ENCODE measurements at regions not wholly inside any gene's neighbourhood (a gene's known extent, or its start where the extent isn't known, plus 50 kb on each side); places are given as distances from the start of the nearest gene placed in this dataset.

- Mint-ChIP-seq H3K9me3 (peaks cover 7% of the 10 kb centered on the region), H3K4me3 (no peak overlapping the region)
- no peak for TF ChIP-seq CTCF (IDR thresholded peaks at IDR 0.05)
Observed at GRCh38 chr5:153233933-153234332, 256.5 kb upstream of the GRIA1 start.

GRCh38 chr5:153236319-153236718, 254.2 kb upstream of the GRIA1 start:
- no peak for DNase-seq
- Mint-ChIP-seq H3K9me3 (peaks cover 10% of the 10 kb centered on the region), H3K4me3 (no peak overlapping the region), H3K27me3 (ENCODE audit: insufficient read depth) (no peaks in the 10 kb centered on the region), H3K36me3 (ENCODE audit: low read depth) (no peaks in the 10 kb centered on the region), H3K4me1 (ENCODE audit: low read depth) (no peaks in the 10 kb centered on the region), H3K27ac (no peak overlapping the region)
- no peak for TF ChIP-seq CTCF (IDR thresholded peaks at IDR 0.05)

More at GRCh38 chr5:153233933-153234332, 256.5 kb upstream of the GRIA1 start:
- no peak for DNase-seq
- Mint-ChIP-seq H3K27ac (no peak overlapping the region), H3K36me3 (ENCODE audit: low read depth) (no peaks in the 10 kb centered on the region), H3K4me1 (ENCODE audit: low read depth) (no peaks in the 10 kb centered on the region), H3K27me3 (ENCODE audit: insufficient read depth) (no peaks in the 10 kb centered on the region)

GRCh38 chr5:153237671-153238332, 252.7 kb upstream of the GRIA1 start:
- DNase-seq = no peak
- H3K4me1 Mint-ChIP-seq (ENCODE audit: low read depth) = no peaks in the 10 kb centered on the region
- H3K36me3 Mint-ChIP-seq (ENCODE audit: low read depth) = no peaks in the 10 kb centered on the region
- TF ChIP-seq CTCF (IDR thresholded peaks at IDR 0.05) = no peak
- H3K27me3 Mint-ChIP-seq (ENCODE audit: insufficient read depth) = no peaks in the 10 kb centered on the region
- no peak overlapping the region for H3K27ac Mint-ChIP-seq
- no peak overlapping the region for H3K4me3 Mint-ChIP-seq
- peaks cover 10% of the 10 kb centered on the region for H3K9me3 Mint-ChIP-seq

- TF ChIP-seq CTCF (IDR thresholded peaks at IDR 0.05) = no peak
- H3K4me1 Mint-ChIP-seq (ENCODE audit: low read depth) = no peaks in the 10 kb centered on the region
- DNase-seq = no peak
- H3K9me3 Mint-ChIP-seq = peaks cover 22% of the 10 kb centered on the region
- H3K36me3 Mint-ChIP-seq (ENCODE audit: low read depth) = no peaks in the 10 kb centered on the region; the same call in 1 of the 2 replicates
- H3K27ac Mint-ChIP-seq = no peak overlapping the region
- no peaks in the 10 kb centered on the region; the same call in 1 of the 2 replicates for H3K27me3 Mint-ChIP-seq (ENCODE audit: insufficient read depth)
- H3K4me3 Mint-ChIP-seq = no peak overlapping the region
Observed at GRCh38 chr5:153257381-153257780, 233.1 kb upstream of the GRIA1 start.

GRCh38 chr5:153258469-153258868, 232.0 kb upstream of the GRIA1 start:
- no peaks in the 10 kb centered on the region for H3K27me3 Mint-ChIP-seq (ENCODE audit: insufficient read depth)
- no peaks in the 10 kb centered on the region; the same call in 1 of the 2 replicates for H3K36me3 Mint-ChIP-seq (ENCODE audit: low read depth)
- no peak overlapping the region for H3K4me3 Mint-ChIP-seq
- no peak overlapping the region for H3K27ac Mint-ChIP-seq
- no peaks in the 10 kb centered on the region for H3K4me1 Mint-ChIP-seq (ENCODE audit: low read depth)
- DNase-seq = no peak
- H3K9me3 Mint-ChIP-seq = peaks cover 14% of the 10 kb centered on the region
- no peak for TF ChIP-seq CTCF (IDR thresholded peaks at IDR 0.05)

Data from HFFc6 (cell line).